ENCODE measurements at regions not wholly inside any gene's neighbourhood (a gene's known extent, or its start where the extent isn't known, plus 50 kb on each side); places are given as distances from the start of the nearest gene placed in this dataset.

DNA sequence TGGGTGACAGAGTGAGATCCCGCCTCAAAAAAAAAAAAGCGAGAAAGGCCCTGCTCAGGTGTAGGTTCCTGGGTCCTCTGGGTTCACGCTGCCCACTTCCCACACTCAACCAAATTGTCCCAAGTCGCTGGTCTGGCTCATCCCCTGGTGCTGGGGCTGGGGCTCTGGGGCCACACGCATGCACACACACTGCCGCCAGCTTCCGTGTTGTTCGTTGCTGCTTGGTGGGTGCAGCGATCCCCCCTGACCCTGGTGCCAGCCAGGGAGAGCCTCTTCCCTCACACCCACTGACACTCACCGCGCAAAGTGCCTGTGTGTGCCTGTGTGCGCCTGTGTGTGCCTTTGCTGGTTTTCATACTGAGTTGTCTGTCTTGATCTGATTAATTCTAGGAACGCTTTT, 124.1 kb upstream of the NKX1-1 start:
- no peak for ATAC-seq
- peaks cover 80% of the 10 kb centered on the region for H3K27me3 ChIP-seq

DNA sequence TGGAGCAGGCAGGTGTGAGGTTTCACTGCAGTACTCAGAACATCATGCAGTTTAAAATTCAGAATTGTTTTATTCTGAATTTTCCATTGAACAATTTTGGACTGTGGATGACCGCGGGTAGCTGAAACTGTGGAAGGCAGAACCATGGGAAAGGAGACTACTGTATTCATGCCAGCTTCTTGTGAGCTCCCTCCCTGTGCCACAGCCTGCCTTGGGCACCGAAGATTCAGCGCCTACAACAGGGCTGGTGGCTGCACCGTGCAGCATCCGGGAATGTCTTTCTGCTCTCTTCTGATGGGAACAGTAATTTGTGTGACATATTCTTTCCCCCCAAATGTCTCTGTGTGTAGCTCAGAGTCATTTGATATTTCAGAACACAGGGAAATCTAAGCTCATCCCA, 118.5 kb upstream of the NKX1-1 start:
- ATAC-seq = no peak
- Histone ChIP-seq H3K4me1 (peaks cover 0 to 12% (median 0%) of the 10 kb centered on the region in 3 donors), H3K9me3 (peaks cover 0 to 30% (median 0%) of the 10 kb centered on the region in 3 donors), H3K36me3 (no peaks in the 10 kb centered on the region), H3K27ac (no peak overlapping the region), H3K4me3 (no peak overlapping the region), H3K27me3 (peaks cover 77% of the 10 kb centered on the region)
- TF ChIP-seq POLR2AphosphoS5 (IDR thresholded peaks at IDR 0.05) (no peak), POLR2A (IDR thresholded peaks at IDR 0.05) (no peak), EP300 (IDR thresholded peaks at IDR 0.05) (no peak)
- TF ChIP-seq, protein P1, sequence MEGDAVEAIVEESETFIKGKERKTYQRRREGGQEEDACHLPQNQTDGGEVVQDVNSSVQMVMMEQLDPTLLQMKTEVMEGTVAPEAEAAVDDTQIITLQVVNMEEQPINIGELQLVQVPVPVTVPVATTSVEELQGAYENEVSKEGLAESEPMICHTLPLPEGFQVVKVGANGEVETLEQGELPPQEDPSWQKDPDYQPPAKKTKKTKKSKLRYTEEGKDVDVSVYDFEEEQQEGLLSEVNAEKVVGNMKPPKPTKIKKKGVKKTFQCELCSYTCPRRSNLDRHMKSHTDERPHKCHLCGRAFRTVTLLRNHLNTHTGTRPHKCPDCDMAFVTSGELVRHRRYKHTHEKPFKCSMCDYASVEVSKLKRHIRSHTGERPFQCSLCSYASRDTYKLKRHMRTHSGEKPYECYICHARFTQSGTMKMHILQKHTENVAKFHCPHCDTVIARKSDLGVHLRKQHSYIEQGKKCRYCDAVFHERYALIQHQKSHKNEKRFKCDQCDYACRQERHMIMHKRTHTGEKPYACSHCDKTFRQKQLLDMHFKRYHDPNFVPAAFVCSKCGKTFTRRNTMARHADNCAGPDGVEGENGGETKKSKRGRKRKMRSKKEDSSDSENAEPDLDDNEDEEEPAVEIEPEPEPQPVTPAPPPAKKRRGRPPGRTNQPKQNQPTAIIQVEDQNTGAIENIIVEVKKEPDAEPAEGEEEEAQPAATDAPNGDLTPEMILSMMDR (IDR thresholded peaks at IDR 0.05) = no peak
- 88% methylated on average over 6 of the region's 6 CpGs; no CpG with 5 or more reads in 1 of the 2 donors for whole genome bisulfite sequencing, 2 donors (ENCODE audit: low coverage in 1 of 2)

More for the DNA sequence above, 124.1 kb upstream of the NKX1-1 start:
- no peak for TF ChIP-seq POLR2A (IDR thresholded peaks at IDR 0.05)
- TF ChIP-seq, protein P1 (IDR thresholded peaks at IDR 0.05) = no peak
- no peak for TF ChIP-seq POLR2AphosphoS5 (IDR thresholded peaks at IDR 0.05)
- TF ChIP-seq EP300 (IDR thresholded peaks at IDR 0.05) = no peak
- Histone ChIP-seq H3K4me1 (peaks cover 0 to 11% (median 0%) of the 10 kb centered on the region in 3 donors), H3K27ac (no peak overlapping the region), H3K9me3 (peaks cover 0 to 7% (median 0%) of the 10 kb centered on the region in 3 donors), H3K4me3 (no peak overlapping the region), H3K36me3 (no peaks in the 10 kb centered on the region)
- 77 to 78% methylated on average over 5 of the region's 13 CpGs for WGBS, 2 donors (ENCODE audit: low coverage in 1 of 2)

DNA sequence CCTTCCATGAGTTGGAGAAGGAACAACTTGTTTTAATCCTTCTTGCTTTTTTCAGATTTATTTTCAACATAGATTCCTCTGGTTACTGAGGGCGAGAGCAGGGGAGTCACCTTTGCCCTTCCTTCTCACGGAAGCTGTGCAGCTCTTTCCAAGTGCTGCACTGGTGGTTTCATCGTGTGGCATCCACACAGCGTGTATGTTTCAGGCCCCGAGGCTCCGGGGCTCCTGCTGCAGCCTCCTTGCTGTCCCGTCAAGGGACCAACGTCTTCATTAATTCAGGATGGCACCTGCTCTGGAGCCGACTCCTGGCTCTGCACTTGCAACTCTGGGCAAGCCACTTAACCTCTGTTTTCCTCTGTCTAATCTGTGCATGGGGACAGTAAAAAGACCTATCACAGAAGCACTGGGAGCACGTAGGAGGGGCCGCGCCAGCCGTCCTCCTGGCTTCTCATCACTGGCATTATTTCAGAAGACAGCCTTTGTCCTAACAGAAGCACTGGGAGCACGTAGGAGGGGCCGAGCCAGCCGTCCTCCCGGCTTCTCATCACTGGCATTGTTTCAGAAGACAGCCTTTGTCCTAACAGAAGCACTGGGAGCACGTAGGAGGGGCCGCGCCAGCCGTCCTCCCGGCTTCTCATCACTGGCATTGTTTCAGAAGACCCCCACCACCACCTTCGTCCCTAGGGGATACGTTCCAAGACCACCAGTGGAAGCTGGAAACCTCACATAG, 117.8 kb upstream of the NKX1-1 start:
- H3K27me3 ChIP-seq = peaks cover 77% of the 10 kb centered on the region
- TF ChIP-seq EP300 (IDR thresholded peaks at IDR 0.05) (no peak), POLR2A (IDR thresholded peaks at IDR 0.05) (no peak), POLR2AphosphoS5 (IDR thresholded peaks at IDR 0.05) (no peak)
- TF ChIP-seq, protein P1 (IDR thresholded peaks at IDR 0.05) = no peak
- peaks cover 0 to 14% (median 0%) of the 10 kb centered on the region in 3 donors for H3K4me1 ChIP-seq
- H3K4me3 ChIP-seq = no peak overlapping the region
- ATAC-seq = no peak
- no peaks in the 10 kb centered on the region for H3K36me3 ChIP-seq
- H3K27ac ChIP-seq = no peak overlapping the region
- H3K9me3 ChIP-seq = peaks cover 0 to 30% (median 0%) of the 10 kb centered on the region in 3 donors
- WGBS, 2 donors (ENCODE audit: low coverage in 1 of 2) = 38 to 72% methylated on average over 4 to 15 of the region's 24 CpGs

DNA sequence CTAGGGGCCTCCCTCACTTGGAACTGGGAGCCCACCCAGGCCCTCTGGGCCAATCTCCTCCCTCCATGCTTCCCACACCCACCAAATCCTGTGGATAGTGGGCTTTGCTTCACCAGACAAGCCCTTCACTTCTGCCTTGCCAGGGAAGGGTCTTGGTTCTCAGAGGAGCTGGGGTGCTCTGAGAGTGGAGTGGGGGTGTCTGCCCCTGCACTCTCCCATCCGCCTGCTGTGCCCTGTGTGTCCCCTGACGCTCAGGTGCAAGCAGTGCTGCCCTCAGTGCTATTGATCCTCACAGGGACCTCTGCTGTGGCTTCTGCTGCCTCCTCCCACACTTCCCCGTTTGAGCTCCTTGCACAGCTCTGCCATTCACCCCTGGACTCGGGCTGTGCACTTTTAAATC, 117.3 kb upstream of the NKX1-1 start:
- no peak for ATAC-seq
- 55 to 58% methylated on average over 2 to 4 of the region's 4 CpGs for WGBS, 2 donors (ENCODE audit: low coverage in 1 of 2)
- Histone ChIP-seq H3K27ac (no peak overlapping the region), H3K36me3 (no peaks in the 10 kb centered on the region), H3K27me3 (peaks cover 77% of the 10 kb centered on the region), H3K9me3 (peaks cover 0 to 30% (median 0%) of the 10 kb centered on the region in 3 donors), H3K4me1 (peaks cover 0 to 14% (median 0%) of the 10 kb centered on the region in 3 donors), H3K4me3 (no peak overlapping the region)
- no peak for TF ChIP-seq POLR2AphosphoS5 (IDR thresholded peaks at IDR 0.05)
- no peak for TF ChIP-seq EP300 (IDR thresholded peaks at IDR 0.05)
- TF ChIP-seq POLR2A (IDR thresholded peaks at IDR 0.05) = no peak
- TF ChIP-seq, protein P1 (IDR thresholded peaks at IDR 0.05) = no peak

DNA sequence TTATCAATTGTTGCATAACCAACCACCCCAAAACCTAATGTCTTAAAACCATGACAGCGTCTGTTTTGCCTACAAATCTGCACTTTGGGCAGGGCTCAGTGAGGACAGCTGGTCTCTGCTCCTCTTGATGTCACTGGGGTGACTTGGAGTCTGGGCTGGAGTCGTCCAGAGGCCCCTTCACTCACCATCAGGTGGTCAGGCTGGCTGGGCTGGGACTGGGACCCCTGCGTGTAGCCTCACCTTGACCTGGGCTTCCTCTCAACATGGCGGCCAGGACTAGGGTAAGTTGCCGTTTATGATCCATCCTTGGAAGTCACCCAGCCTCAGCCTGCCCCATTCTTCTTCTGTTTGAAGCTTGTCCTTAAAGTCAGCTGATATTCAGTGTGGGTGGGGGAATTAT, 116.8 kb upstream of the NKX1-1 start:
- ATAC-seq = no peak
- H3K4me3 ChIP-seq = no peak overlapping the region
- TF ChIP-seq POLR2AphosphoS5 (IDR thresholded peaks at IDR 0.05) = no peak
- TF ChIP-seq POLR2A (IDR thresholded peaks at IDR 0.05) = no peak
- no peak for TF ChIP-seq EP300 (IDR thresholded peaks at IDR 0.05)
- TF ChIP-seq, protein P1 (IDR thresholded peaks at IDR 0.05) = no peak
- H3K36me3 ChIP-seq = no peaks in the 10 kb centered on the region
- WGBS, 2 donors (ENCODE audit: low coverage in 1 of 2) = 100% methylated on average over 2 of the region's 5 CpGs; no CpG with 5 or more reads in 1 of the 2 donors
- H3K9me3 ChIP-seq = peaks cover 0 to 30% (median 0%) of the 10 kb centered on the region in 3 donors
- peaks cover 77% of the 10 kb centered on the region for H3K27me3 ChIP-seq
- no peak overlapping the region for H3K27ac ChIP-seq
- H3K4me1 ChIP-seq = peaks cover 0 to 14% (median 0%) of the 10 kb centered on the region in 3 donors
